Epithelial cell of proximal tubule (primary cell): ENCODE measurements at regions not wholly inside any gene's neighbourhood (a gene's known extent, or its start where the extent isn't known, plus 50 kb on each side); places are given as distances from the start of the nearest gene placed in this dataset.

Source experiments
- DNase-seq: peaks from one replicate; pipeline ENCODE4 v3.0.0-alpha.2; 2011; ENCODE audit warnings: low read depth
- H3K4me3 ChIP-seq: 2 replicates; pipeline ENCODE4 v1.5.1; 2011; ENCODE audit warnings: low read depth, mild to moderate bottlenecking, low read length
- CTCF ChIP-seq: conservative IDR thresholded peaks from 2 replicates; pipeline ENCODE4 v1.5.1; 2012; ENCODE audit warnings: low read depth, mild to moderate bottlenecking, low read length

DNA sequence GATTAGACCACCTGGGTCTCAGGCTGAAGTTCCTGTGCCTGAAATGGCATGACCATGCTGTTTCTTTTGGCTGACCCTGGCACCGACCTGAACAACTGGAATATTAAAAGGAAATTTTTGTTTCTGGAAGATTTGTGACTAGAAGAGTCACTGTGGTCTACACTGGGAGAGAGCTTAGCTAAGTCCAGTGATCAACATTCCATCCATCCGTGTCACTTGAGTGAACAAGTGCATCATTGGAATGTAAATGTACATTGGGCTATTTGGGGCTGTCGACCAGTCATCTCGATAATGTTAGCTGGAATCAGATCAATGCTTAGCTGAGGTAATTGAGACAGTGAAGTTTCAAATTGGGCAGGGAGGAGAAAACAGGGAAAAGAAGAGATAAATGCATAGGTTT, 95.4 kb upstream of the CCDC85A start:
- TF ChIP-seq CTCF = no peak
- DNase-seq = no peak
- no peak overlapping the region for H3K4me3 ChIP-seq

GRCh38 chr2:56089931-56090330, 93.9 kb upstream of the CCDC85A start:
- DNase-seq = no peak
- no peak for TF ChIP-seq CTCF
- H3K4me3 ChIP-seq = no peak overlapping the region

DNA sequence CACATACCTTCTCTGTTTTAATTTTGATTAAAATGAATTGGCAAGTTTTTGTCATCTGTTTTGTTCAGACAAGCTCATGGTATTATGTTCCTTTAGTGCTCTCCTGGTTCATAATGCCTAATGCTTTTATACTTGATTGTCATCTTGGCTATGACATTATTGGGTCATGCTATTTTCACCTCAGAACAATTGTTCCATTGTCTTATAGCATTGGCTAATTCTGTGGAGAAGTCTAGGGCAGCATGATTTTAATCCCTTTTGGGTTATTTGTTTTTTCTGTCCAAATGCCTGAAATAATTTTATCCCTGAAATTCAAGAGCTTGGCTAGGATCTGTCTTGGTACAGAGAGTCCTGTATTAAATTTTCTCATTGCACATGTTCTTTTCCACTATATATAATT, 83.8 kb upstream of the CCDC85A start:
- no peak for DNase-seq
- no peak for TF ChIP-seq CTCF
- no peak overlapping the region for H3K4me3 ChIP-seq

- DNase-seq = no peak
- H3K4me3 ChIP-seq = no peak overlapping the region
These were observed 82.9 kb upstream of the CCDC85A start for GRCh38 chr2:56100791-56101312.

DNA sequence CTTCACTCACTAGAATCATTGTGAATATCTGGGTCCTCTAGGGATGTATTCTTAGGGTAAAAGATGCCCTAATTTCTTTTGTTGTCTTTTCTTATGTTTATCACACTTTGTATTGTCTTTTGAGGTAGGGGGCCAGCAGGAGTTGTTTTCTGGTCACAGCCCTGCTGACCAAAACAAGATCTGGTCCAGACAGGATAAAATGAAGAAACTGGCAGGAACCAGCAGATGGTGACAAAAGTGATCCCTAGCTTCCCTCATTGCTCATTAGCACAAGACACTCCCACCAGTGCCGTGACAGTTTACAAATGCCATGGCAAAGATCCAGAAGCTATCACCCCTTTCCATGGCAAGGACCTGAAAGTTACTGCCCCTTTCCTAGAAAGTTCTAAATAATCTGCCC, 81.7 kb upstream of the CCDC85A start:
- TF ChIP-seq CTCF = no peak
- no peak for DNase-seq
- H3K4me3 ChIP-seq = no peak overlapping the region

More at GRCh38 chr2:56100791-56101312, 82.9 kb upstream of the CCDC85A start:
- TF ChIP-seq CTCF = no peak

- no peak for TF ChIP-seq CTCF
- no peak overlapping the region for H3K4me3 ChIP-seq
- DNase-seq = no peak
These were observed 80.9 kb upstream of the CCDC85A start for GRCh38 chr2:56102866-56103265.

DNA sequence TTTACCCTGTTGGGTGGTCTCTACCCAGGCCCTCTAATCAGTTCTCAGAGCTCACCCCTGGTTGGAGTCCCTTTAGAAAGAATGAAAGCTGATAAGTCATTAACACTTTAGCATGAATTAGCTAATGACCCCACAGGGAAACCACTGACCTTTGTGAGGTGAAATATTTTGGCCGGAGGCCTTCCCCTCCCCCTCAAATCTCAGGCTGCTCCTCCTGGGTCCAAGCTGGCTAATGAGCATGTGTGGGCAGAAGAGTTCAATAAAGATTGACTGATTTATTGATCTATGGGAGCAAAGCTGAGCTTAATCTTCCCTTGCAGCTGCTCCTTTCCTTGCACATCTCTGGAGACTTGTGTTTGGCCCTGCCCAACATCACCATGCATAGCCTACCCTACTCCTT, 78.8 kb upstream of the CCDC85A start:
- H3K4me3 ChIP-seq = no peak overlapping the region
- no peak for TF ChIP-seq CTCF
- DNase-seq = no peak
